LNCAP (cell line): ENCODE measurements at regions not wholly inside any gene's neighbourhood (a gene's known extent, or its start where the extent isn't known, plus 50 kb on each side); places are given as distances from the start of the nearest gene placed in this dataset.

Experiments
- TF ChIP-seq, protein P1 (sequence below): fragments of 450-650 bp; IDR thresholded peaks from 2 replicates; pipeline ENCODE4 v1.5.1; 2017; ENCODE audit warnings: mild to moderate bottlenecking

GRCh38 chr14:40199101-40199500 lies 766.9 kb upstream of the FBXO33 start:
- TF ChIP-seq, protein P1, sequence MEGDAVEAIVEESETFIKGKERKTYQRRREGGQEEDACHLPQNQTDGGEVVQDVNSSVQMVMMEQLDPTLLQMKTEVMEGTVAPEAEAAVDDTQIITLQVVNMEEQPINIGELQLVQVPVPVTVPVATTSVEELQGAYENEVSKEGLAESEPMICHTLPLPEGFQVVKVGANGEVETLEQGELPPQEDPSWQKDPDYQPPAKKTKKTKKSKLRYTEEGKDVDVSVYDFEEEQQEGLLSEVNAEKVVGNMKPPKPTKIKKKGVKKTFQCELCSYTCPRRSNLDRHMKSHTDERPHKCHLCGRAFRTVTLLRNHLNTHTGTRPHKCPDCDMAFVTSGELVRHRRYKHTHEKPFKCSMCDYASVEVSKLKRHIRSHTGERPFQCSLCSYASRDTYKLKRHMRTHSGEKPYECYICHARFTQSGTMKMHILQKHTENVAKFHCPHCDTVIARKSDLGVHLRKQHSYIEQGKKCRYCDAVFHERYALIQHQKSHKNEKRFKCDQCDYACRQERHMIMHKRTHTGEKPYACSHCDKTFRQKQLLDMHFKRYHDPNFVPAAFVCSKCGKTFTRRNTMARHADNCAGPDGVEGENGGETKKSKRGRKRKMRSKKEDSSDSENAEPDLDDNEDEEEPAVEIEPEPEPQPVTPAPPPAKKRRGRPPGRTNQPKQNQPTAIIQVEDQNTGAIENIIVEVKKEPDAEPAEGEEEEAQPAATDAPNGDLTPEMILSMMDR = no peak

- TF ChIP-seq, protein P1 = no peak
These were observed 765.1 kb upstream of the FBXO33 start for GRCh38 chr14:40197344-40197743.

- TF ChIP-seq, protein P1 = no peak
These were observed 755.8 kb upstream of the FBXO33 start for GRCh38 chr14:40188006-40188405.

DNA sequence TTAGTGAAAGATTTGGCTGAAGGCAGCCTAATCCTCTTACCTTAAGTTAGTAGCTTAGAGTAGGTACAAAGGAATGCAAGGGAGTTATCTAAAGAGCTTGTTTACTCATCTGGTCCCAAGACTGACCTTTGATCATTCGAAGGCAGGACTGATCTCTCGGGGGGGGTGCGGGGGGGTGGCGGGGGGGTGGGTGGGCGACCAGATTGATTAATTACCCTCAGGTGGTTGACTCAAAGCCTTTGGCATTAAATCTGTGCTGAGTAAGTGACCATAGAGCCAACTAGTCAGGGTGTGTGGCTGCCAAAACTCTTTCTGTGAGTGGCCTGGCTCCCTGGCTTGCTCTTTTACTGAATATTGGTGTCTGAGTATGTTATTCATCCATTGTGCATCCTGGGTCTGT lies 731.9 kb upstream of the FBXO33 start:
- TF ChIP-seq, protein P1 = no peak

- TF ChIP-seq, protein P1 = no peak
These were observed 707.4 kb upstream of the FBXO33 start for GRCh38 chr14:40139657-40140056.

DNA sequence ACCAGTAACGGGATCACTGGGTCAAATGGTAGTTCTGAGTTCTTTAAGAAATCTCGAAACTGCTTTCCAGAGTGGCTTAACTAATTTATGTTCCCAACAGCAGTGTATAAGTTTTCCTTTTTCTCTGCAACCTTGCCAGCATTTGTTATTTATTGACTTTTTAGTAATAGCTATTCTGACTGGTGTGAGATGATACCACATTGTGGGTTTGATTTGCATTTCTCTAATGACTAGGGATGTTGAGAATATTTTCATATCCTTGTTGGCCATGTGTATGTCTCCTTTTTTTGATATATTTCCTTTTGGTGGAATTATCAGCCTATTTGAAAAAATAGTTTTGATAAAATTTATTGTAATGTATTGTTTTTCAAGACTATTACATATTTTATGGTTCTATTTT lies 701.2 kb upstream of the FBXO33 start:
- TF ChIP-seq, protein P1 = no peak

GRCh38 chr14:40129159-40129558 lies 696.9 kb upstream of the FBXO33 start:
- TF ChIP-seq, protein P1 = no peak

DNA sequence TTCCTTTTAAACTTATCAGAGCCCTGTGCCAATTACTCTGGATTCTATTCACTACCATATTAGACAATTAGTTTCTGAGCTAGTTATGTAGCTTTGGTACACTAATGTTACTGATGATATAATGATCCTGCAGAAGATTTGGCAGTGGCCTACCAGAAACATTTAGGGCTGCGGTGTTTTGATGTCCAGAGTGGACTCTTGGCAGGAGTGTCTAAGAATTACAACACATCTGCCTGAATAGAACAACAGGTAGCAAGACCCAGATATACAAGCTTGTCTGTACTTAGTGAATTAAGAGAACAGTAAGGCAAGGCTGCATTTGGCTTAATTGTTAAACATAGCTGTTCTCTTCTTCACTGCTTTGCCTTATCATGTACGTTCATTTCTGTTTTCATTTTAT lies 691.6 kb upstream of the FBXO33 start:
- TF ChIP-seq, protein P1 = no peak
